Hematopoietic multipotent progenitor cell treated with erythropoietin and hydrocortisone succinate and interleukin-3 and kit ligand, for 8 days (in vitro differentiated cells): ENCODE measurements at regions not wholly inside any gene's neighbourhood (a gene's known extent, or its start where the extent isn't known, plus 50 kb on each side); places are given as distances from the start of the nearest gene placed in this dataset.

Experiments used
- DNase-seq: peaks from one replicate; pipeline ENCODE4 v3.0.0-alpha.2; 2015

DNA sequence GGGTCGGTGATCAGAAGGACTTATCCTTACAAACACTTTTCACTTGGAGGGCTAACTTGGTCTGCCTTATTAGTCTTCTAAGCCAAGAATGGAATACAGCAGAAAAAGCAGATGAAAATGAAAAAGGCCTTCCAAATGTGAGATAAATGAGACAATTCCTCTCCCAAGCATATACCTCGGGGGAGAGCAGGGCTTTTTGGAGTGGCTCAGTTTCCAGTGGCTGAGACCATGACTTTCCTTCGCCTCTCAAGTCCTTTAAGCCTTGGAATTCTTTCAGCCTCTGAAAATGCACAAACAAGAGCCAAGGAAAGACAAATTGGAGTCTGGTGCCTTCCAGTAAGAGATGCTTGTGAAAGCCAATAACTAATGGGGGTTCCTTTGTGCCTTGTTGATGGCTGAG is 130.9 kb downstream of the DTWD1 start:
- DNase-seq = no peak

- no peak for DNase-seq
These were observed 131.7 kb downstream of the DTWD1 start for GRCh38 chr15:49752517-49752916.

DNA sequence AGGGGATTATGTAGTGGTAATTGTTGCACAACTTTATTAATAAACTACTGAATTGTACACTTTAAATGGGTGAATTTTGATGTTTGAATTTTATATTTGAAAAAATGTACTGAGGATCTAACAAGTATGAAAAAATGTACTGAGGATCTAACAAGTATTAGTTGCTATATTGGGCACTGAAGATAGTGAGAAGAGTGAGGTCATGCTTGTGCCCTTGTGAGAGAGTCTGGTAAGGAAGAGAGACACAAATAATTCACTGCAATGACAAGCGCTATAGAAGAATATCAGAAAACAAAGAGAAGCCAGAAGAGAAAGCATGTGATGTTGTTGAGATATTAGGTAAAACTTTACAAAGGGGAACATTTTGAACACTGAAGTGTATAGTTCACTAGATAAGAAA is 137.6 kb downstream of the DTWD1 start:
- DNase-seq = no peak

DNA sequence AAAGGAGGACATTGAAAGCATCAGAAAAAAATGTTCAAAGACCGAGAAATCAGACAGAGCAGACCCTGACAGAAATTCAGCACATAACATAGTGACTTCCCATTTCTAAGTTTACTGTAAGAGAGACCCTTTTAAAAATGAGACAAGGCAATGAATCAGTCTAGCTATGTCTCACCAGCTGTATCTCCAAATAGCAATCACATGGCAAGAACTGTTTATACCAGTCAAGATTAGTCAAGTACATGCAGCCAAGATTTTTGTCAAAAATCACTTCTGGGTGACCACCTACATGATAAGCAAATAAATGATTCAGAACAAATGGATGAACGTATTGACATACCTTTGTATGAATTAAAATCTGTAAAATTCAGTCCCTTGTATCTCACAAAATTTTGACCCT is 138.0 kb downstream of the DTWD1 start:
- no peak for DNase-seq

DNA sequence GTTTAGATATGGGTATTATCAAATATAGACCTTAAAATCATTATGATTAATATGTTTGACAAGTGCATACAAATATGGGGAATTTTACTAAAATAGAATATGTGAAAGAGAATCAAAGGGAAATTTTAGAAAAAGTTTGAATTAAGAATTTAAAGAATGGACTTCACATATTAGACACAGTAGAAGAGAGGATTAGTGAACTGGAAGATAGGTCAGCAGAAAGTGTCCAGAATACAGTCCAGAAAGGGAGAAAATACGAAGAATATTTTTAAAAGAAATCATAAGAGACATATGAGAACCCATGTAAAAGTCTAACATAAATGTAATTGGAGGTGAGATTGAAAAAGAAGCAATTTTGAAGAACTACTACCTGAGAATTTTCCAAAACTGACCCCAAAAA is 139.9 kb downstream of the DTWD1 start:
- DNase-seq = no peak

DNA sequence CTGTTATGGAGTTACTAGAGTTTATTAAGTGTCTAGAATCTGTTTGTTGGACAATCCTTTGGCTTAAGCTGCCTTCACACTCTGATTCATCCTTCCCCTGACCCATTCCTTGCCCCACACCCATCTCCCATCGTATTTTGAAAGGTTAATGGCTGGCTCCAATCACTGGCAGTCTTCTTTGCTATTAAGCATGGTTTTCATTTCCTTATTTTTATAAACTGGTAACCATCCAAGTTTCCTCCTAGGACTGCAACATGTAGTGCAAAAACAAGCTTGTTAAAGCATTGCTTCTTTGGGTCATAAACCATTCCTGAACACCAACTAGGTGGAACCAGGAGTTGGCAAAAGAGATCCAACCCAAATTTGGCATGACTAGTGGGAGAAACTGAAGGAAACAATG is 148.4 kb downstream of the DTWD1 start:
- no peak for DNase-seq

GRCh38 chr15:49789436-49789835 is 168.6 kb downstream of the DTWD1 start:
- no peak for DNase-seq

- DNase-seq = no peak
These were observed 173.1 kb downstream of the DTWD1 start for GRCh38 chr15:49793943-49794342.

DNA sequence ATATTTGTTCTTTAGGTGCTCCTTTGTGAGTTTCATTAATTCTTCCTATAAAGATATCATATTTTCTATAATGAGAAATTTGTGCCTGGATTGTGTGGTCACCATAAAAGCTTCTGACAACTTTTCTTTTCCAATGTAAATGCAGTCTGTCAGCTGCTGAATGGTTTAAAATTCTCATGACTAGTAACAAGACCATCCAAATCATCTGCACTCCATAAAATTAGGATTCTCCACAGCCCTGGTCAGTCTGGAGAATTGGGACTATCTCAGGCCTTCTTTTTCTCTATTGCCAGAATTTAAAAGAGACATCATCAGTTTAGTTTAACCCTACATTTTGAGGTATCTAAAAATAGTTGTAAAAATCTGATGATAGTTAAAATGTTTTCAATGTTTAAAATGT is 180.9 kb downstream of the DTWD1 start:
- DNase-seq = no peak
